Endothelial cell of umbilical vein (primary cell): ENCODE measurements at regions not wholly inside any gene's neighbourhood (a gene's known extent, or its start where the extent isn't known, plus 50 kb on each side); places are given as distances from the start of the nearest gene placed in this dataset.

Experiments
- BruUV-seq: library from RNA; stranded (reverse); fragments of 400-500 nt; replicated peaks from 2 replicates; lab custom pipeline; 2021; lab: Mats Ljungman, UMichigan
- CTCF ChIA-PET: fragments of 300-600, 350-600 bp; sonication (Branson Sonifier 250); formaldehyde crosslinking; loops from one replicate; lab custom pipeline; 2021; ENCODE audit warnings: antibody characterized with exemption, inconsistent platforms; lab: Charles Lee
- POLR2A ChIA-PET: fragments of 300-600, 350-600 bp; sonication (Branson Sonifier 250); formaldehyde crosslinking; loops from one replicate; lab custom pipeline; 2021; ENCODE audit warnings: antibody characterized with exemption, inconsistent platforms; lab: Charles Lee
- DNase-seq: peaks from one replicate; pipeline ENCODE4 v3.0.0-alpha.2; 2011; ENCODE audit warnings: low read depth, low spot score
- FAIRE-seq: peaks from 2 replicates; lab custom pipeline; 2011; peaks lifted over from hg19 to GRCh38; lab: Jason Lieb, UNC
- H2AFZ ChIP-seq: 2 replicates; pipeline ENCODE4 v1.6.0; 2012; ENCODE audit warnings: low read depth, low read length, control low read depth, inconsistent platforms
- H3K27ac ChIP-seq: 2 replicates; pipeline ENCODE4 v1.5.1; 2011; ENCODE audit warnings: low read depth, mild to moderate bottlenecking, control low read depth, low read length, moderate library complexity; ENCODE audit not compliant: insufficient read depth
- H3K27me3 ChIP-seq, 2 experiments: 2 replicates each; pipeline versions ENCODE4 v1.6.0 to v1.6.1; 2011; ENCODE audit warnings: low read length in 2 of 2, mixed read lengths in 1 of 2; ENCODE audit not compliant: control insufficient read depth in 2 of 2, insufficient read depth in 2 of 2
- H3K36me3 ChIP-seq, 2 experiments: 2 replicates in 1 of 2; 3 replicates in 1 of 2; pipeline ENCODE4 v1.5.1; 2011; ENCODE audit warnings: low read length in 2 of 2, mild to moderate bottlenecking in 1 of 2, moderate library complexity in 1 of 2; ENCODE audit not compliant: control insufficient read depth in 2 of 2, insufficient read depth in 2 of 2; ENCODE audit errors: extremely low read depth in 1 of 2
- H3K4me1 ChIP-seq: 3 replicates; pipeline ENCODE4 v1.5.1; 2011; ENCODE audit warnings: mild to moderate bottlenecking, low read length; ENCODE audit not compliant: control insufficient read depth, insufficient read depth; ENCODE audit errors: extremely low read depth
- H3K4me2 ChIP-seq: 2 replicates; pipeline ENCODE4 v1.6.1; 2011; ENCODE audit warnings: low read length, control low read depth, mixed read lengths; ENCODE audit not compliant: insufficient read depth
- H3K4me3 ChIP-seq, 3 experiments: fragments of 200-600 bp in 1 of 3; sonication (generic), shearing (Covaris generic) in 1 of 3; replicated peaks in 1 of 3; 2 replicates each; pipeline ENCODE4 v1.5.1; 2011 to 2016; ENCODE audit warnings: control low read depth in 3 of 3, low read length in 3 of 3, mild to moderate bottlenecking in 2 of 3, inconsistent platforms in 1 of 3, low read depth in 1 of 3, moderate library complexity in 1 of 3; ENCODE audit not compliant: insufficient read depth in 1 of 3
- H3K79me2 ChIP-seq: 2 replicates; pipeline ENCODE4 v1.6.0; 2012; ENCODE audit warnings: low read length, inconsistent platforms; ENCODE audit not compliant: control insufficient read depth, insufficient read depth
- H3K9ac ChIP-seq: replicated peaks from 2 replicates; pipeline ENCODE3; 2011; ENCODE audit warnings: low read length, control low read depth; ENCODE audit not compliant: insufficient read depth; ENCODE audit errors: extremely low read depth
- H3K9me1 ChIP-seq: replicated peaks from 3 replicates; pipeline ENCODE4 v1.6.0; 2011; ENCODE audit warnings: mild to moderate bottlenecking, low read length; ENCODE audit not compliant: control insufficient read depth, insufficient read depth; ENCODE audit errors: extremely low read depth
- H3K9me3 ChIP-seq: replicated peaks from 2 replicates; pipeline ENCODE4 v1.5.1; 2012; ENCODE audit warnings: low read length, inconsistent platforms; ENCODE audit not compliant: control insufficient read depth, insufficient read depth
- H4K20me1 ChIP-seq: replicated peaks from 2 replicates; pipeline ENCODE3; 2011; ENCODE audit warnings: mild to moderate bottlenecking, low read length; ENCODE audit not compliant: control insufficient read depth, insufficient read depth; ENCODE audit errors: extremely low read depth
- EZH2 ChIP-seq: IDR thresholded peaks from 2 replicates; pipeline ENCODE4 v1.6.1; 2012; ENCODE audit warnings: borderline replicate concordance, low read depth, mild to moderate bottlenecking, moderate library complexity, low read length, inconsistent platforms; ENCODE audit not compliant: severe bottlenecking
- FOS ChIP-seq: IDR thresholded peaks from 2 replicates; pipeline ENCODE4 v1.6.1; 2011; ENCODE audit warnings: mild to moderate bottlenecking, low read length, moderate library complexity, borderline replicate concordance; ENCODE audit not compliant: insufficient read depth
- GATA2 ChIP-seq: IDR thresholded peaks from 2 replicates; pipeline ENCODE4 v1.7.0; 2011; ENCODE audit warnings: low read depth, mild to moderate bottlenecking, moderate library complexity, mixed read lengths, low read length; ENCODE audit not compliant: insufficient read length, insufficient read depth
- JUN ChIP-seq: IDR thresholded peaks from 2 replicates; pipeline ENCODE4 v1.6.1; 2011; ENCODE audit warnings: borderline replicate concordance, low read depth; ENCODE audit not compliant: insufficient read length, insufficient read depth
- MAX ChIP-seq: IDR thresholded peaks from 2 replicates; pipeline ENCODE4 v1.6.1; 2011; ENCODE audit not compliant: insufficient read depth, insufficient read length
- MYC ChIP-seq: IDR thresholded peaks from one replicate; pipeline ENCODE4 v1.6.1; 2011; ENCODE audit warnings: mild to moderate bottlenecking, low read depth, low read length
- POLR2A ChIP-seq: IDR thresholded peaks from 2 replicates; pipeline ENCODE4 v1.6.1; 2012; ENCODE audit warnings: low read depth, mild to moderate bottlenecking, control low read depth, low read length
- POLR2AphosphoS5 ChIP-seq: IDR thresholded peaks from 2 replicates; pipeline ENCODE4 v1.6.1; 2012; ENCODE audit warnings: low read depth, mild to moderate bottlenecking, control low read depth, low read length, moderate library complexity; ENCODE audit not compliant: insufficient read depth
- dilution Hi-C: fragments of 300-500 bp; cut with MboI; formaldehyde crosslinking; loops from one replicate; pipeline ENCODE4 v1.15.0; 2019; ENCODE audit warnings: low sequenced_read_pairs; ENCODE audit not compliant: extremely low pct_ligation_motif_present
- intact Hi-C: fragments of 100-400 bp; cut with micrococcal nuclease; formaldehyde crosslinking; loops from one replicate; pipeline ENCODE4 v1.10.0; 2022
- TF ChIP-seq, protein P1 (sequence below), 2 donors: IDR thresholded peaks; 1 replicate in 1 of 2; 2 replicates in 1 of 2; pipeline ENCODE4 v1.5.1; 2011; ENCODE audit warnings: low read length in 2 of 2, mild to moderate bottlenecking in 2 of 2, moderate library complexity in 2 of 2, control low read depth in 1 of 2, inconsistent platforms in 1 of 2, low read depth in 1 of 2; ENCODE audit not compliant: insufficient read depth in 1 of 2; ENCODE audit errors: extremely low read depth in 1 of 2

DNA sequence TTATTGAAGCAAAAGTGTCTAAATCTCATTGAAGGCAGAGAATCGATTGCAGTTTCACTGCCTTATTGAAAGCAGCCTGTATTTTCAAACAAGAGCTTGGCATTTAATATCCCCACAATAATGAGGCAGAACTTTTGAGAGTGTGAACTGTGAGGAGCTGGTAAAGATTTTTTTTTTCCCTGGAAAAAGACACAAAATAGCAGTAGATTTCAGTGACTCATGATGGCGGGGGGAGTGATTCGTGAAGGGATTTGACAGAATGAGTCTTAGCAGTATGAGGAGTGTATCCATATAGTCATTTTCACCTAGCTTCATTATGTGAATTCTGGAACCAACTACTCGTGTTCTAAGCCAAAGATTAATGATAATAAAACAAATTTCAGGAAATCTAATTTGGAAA lies 242.9 kb downstream of the ARL6IP6 start:
- H3K9me1 ChIP-seq = no peaks in the 10 kb centered on the region
- H4K20me1 ChIP-seq = no peaks in the 10 kb centered on the region
- FAIRE-seq (no peak), DNase-seq (no peak)
- H3K4me3 ChIP-seq = no peak overlapping the region
- no peaks in the 10 kb centered on the region for H3K27me3 ChIP-seq
- H3K4me1 ChIP-seq = no peaks in the 10 kb centered on the region
- intact Hi-C loops (no loop called here), dilution Hi-C loops (no loop called here)
- BruUV-seq = no TSS peak
- H3K4me2 ChIP-seq = no peak overlapping the region
- no peak overlapping the region for H3K9ac ChIP-seq
- H3K36me3 ChIP-seq = no peaks in the 10 kb centered on the region
- H2AFZ ChIP-seq = no peak overlapping the region
- CTCF ChIA-PET = no interaction called here
- H3K79me2 ChIP-seq = no peaks in the 10 kb centered on the region
- TF ChIP-seq EZH2 (no peak), JUN (no peak), GATA2 (no peak), MYC (no peak), MAX (no peak), POLR2AphosphoS5 (no peak), POLR2A (no peak), FOS (no peak)
- TF ChIP-seq, protein P1, sequence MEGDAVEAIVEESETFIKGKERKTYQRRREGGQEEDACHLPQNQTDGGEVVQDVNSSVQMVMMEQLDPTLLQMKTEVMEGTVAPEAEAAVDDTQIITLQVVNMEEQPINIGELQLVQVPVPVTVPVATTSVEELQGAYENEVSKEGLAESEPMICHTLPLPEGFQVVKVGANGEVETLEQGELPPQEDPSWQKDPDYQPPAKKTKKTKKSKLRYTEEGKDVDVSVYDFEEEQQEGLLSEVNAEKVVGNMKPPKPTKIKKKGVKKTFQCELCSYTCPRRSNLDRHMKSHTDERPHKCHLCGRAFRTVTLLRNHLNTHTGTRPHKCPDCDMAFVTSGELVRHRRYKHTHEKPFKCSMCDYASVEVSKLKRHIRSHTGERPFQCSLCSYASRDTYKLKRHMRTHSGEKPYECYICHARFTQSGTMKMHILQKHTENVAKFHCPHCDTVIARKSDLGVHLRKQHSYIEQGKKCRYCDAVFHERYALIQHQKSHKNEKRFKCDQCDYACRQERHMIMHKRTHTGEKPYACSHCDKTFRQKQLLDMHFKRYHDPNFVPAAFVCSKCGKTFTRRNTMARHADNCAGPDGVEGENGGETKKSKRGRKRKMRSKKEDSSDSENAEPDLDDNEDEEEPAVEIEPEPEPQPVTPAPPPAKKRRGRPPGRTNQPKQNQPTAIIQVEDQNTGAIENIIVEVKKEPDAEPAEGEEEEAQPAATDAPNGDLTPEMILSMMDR (IDR thresholded peaks at IDR 0.05; ENCODE audit: extremely low read depth in 1 of 2, insufficient read depth in 1 of 2, low read depth in 1 of 2, low read length in 2 of 2) = no peak
- no peaks in the 10 kb centered on the region for H3K9me3 ChIP-seq
- POLR2A ChIA-PET = no interaction called here
- H3K27ac ChIP-seq = no peak overlapping the region
